ENCODE measurements at regions not wholly inside any gene's neighbourhood (a gene's known extent, or its start where the extent isn't known, plus 50 kb on each side); places are given as distances from the start of the nearest gene placed in this dataset.

GRCh38 chr20:60107621-60108390 lies 149.6 kb downstream of the CDH26 start:
- Mint-ChIP-seq H3K4me1 (ENCODE audit: low read depth, unreplicated experiment) (no peaks in the 10 kb centered on the region), H3K27me3 (ENCODE audit: unreplicated experiment) (peaks cover 10% of the 10 kb centered on the region), H3K36me3 (ENCODE audit: unreplicated experiment) (no peaks in the 10 kb centered on the region), H3K4me3 (ENCODE audit: unreplicated experiment) (no peak overlapping the region), H3K9me3 (ENCODE audit: unreplicated experiment) (no peaks in the 10 kb centered on the region), H3K27ac (ENCODE audit: unreplicated experiment) (no peak overlapping the region)
- TF ChIP-seq CTCF (IDR thresholded peaks at IDR 0.05; ENCODE audit: partially characterized antibody, unreplicated experiment): no peak
- DNase-seq: no peak

- Mint-ChIP-seq H3K36me3 (ENCODE audit: unreplicated experiment) (no peaks in the 10 kb centered on the region), H3K27ac (ENCODE audit: unreplicated experiment) (no peak overlapping the region), H3K9me3 (ENCODE audit: unreplicated experiment) (no peaks in the 10 kb centered on the region), H3K27me3 (ENCODE audit: unreplicated experiment) (peaks cover 8% of the 10 kb centered on the region), H3K4me1 (ENCODE audit: low read depth, unreplicated experiment) (no peaks in the 10 kb centered on the region), H3K4me3 (ENCODE audit: unreplicated experiment) (no peak overlapping the region)
- no peak for TF ChIP-seq CTCF (IDR thresholded peaks at IDR 0.05; ENCODE audit: partially characterized antibody, unreplicated experiment)
- DNase-seq: no peak
Observed at GRCh38 chr20:60108397-60108796, 150.2 kb downstream of the CDH26 start.

- no peaks in the 10 kb centered on the region for H3K4me1 Mint-ChIP-seq (ENCODE audit: low read depth, unreplicated experiment)
- H3K4me3 Mint-ChIP-seq (ENCODE audit: unreplicated experiment): no peak overlapping the region
- H3K36me3 Mint-ChIP-seq (ENCODE audit: unreplicated experiment): no peaks in the 10 kb centered on the region
- DNase-seq: no peak
- H3K9me3 Mint-ChIP-seq (ENCODE audit: unreplicated experiment): no peaks in the 10 kb centered on the region
- no peak for TF ChIP-seq CTCF (IDR thresholded peaks at IDR 0.05; ENCODE audit: partially characterized antibody, unreplicated experiment)
- no peak overlapping the region for H3K27ac Mint-ChIP-seq (ENCODE audit: unreplicated experiment)
- no peaks in the 10 kb centered on the region for H3K27me3 Mint-ChIP-seq (ENCODE audit: unreplicated experiment)
Observed at GRCh38 chr20:60113024-60113724, 155.0 kb downstream of the CDH26 start.

- H3K4me1 Mint-ChIP-seq (ENCODE audit: low read depth, unreplicated experiment): no peaks in the 10 kb centered on the region
Observed at GRCh38 chr20:60113771-60114170, 155.5 kb downstream of the CDH26 start.

More at GRCh38 chr20:60113771-60114170, 155.5 kb downstream of the CDH26 start:
- Mint-ChIP-seq H3K27me3 (ENCODE audit: unreplicated experiment) (no peaks in the 10 kb centered on the region), H3K36me3 (ENCODE audit: unreplicated experiment) (no peaks in the 10 kb centered on the region), H3K4me3 (ENCODE audit: unreplicated experiment) (no peak overlapping the region), H3K27ac (ENCODE audit: unreplicated experiment) (no peak overlapping the region), H3K9me3 (ENCODE audit: unreplicated experiment) (no peaks in the 10 kb centered on the region)
- TF ChIP-seq CTCF (IDR thresholded peaks at IDR 0.05; ENCODE audit: partially characterized antibody, unreplicated experiment): no peak
- no peak for DNase-seq
